Muscle of arm (tissue), 1 donor: ENCODE measurements at regions not wholly inside any gene's neighbourhood (a gene's known extent, or its start where the extent isn't known, plus 50 kb on each side); places are given as distances from the start of the nearest gene placed in this dataset.

ENCODE experiments used
- DNase-seq: peaks from one replicate; pipeline ENCODE4 v3.0.0-alpha.2; 2013

DNA sequence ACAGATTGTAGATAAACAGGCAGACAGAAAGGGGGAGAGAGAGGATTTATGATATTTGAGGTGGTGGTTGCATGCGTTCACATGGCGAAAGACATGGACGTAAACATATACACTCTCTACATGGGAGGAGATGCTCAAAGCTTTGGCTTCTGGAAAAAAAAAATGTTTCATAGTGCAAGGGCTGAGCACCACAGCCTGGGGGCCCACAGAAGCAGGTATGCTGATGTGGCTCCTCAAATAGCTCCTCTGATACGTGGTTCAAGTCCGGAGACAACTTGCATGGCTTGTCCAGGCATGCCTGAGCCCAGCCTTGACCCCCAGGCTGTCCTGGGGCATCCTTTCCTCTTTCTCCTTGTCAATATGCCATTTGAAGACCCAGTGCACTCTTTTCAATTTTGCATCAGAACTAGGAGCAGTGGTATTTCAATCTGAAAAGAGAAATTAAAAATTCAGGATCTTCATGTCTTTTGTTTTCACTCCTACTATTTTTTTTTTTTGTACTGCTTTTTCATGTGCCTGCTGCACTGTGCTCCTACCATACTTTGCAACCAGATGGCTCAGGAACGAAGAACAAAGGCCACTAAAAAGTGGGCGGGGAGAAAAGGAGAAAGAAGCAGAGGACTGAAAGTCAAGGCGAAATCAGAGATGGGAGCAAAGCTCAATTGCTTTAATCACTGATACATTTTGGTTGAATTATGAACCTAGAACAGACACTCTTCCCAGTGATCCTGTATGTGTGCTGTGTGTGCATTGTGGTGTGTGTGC, 495.7 kb upstream of the TCF4 start:
- no peak for DNase-seq

DNA sequence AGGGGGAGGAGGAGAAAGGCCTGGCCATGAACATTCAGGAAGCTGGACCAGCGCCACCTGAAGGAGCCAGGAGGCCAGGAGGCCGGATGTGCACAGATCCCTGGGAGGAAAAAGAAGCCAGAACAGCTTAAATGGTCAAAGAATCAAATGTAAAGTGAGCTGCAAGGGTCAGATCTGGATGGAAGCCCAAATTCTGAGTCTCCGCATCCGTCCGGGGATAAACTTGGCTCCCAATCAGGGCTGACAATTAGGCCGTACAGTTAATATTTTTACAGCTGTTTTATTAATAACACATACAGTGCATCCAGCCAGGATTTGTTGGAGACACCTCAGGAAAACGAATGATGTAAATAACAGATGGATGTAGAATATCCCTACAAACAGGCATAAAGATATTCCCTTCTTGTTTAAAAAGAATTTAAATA, 495.1 kb upstream of the TCF4 start:
- DNase-seq = peak; percentile 98

DNA sequence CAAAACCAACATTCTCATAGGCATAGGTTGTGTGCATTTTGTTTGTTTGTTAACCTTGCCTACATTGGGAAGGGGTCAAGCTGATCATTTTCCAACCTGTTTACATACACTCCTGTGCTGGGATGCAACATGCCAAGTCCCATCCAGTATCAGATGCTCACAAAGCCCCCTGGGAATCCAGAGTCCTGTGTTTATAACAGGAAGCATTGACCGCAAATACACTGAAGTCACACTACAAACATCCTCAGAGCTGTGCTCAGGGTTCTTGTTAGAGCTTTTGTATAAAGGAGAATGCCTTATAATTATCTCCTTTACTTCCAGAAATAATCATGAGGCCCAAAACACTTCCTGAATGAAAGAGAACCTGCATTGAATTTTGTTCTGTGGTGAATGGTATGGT, 488.7 kb upstream of the TCF4 start:
- DNase-seq = no peak

DNA sequence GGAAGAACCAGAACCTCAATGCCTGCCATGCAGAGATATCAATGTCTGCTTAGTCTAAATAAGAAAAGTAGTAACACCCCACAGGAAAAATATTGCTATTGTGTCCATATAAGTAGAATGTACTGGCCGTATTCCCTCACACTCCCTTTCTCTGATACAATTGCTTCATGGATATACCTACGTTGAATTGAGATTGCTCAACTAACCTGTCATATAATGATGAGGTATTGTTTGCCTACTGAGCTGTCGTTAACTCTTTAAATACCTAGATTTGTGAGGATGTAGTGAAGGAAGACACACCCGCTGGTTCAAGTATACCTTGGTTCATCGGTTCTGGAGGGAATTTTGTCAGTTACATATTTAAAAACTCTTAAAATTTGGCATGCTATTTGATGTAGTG, 480.7 kb upstream of the TCF4 start:
- DNase-seq = no peak

DNA sequence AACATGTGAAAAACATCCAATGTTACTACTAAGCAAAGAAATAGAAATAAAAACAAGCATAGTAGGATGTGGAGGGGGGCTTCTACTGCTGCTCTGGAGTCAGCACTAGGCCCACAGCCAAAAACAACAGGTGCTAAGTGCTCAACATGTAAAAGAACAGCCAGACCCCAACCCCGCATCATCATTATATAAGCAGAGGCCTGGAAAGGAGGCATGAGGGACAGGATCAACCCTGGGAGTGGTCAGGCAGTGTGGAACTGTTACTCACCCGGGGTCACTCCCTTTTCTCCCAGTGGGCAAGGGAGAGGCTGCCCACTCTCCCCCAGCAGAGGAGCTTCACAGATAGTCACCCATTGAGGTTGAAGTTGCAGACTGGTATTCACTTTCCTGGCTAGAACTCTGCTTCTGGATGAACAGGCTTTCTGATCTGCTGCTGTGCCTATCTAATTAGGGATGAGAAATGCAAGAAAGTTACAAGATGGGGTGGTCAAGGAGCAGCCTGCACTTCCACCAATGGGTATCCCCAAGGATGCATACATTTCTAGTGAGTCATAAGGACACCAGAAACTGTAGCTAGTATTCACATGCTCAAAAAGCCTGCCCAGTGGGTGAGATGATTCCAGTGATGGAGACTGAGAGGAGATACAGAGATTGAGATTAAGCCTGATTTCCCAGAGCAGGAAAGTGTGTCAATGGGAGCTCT, 480.1 kb upstream of the TCF4 start:
- peak; percentile 75 for DNase-seq

DNA sequence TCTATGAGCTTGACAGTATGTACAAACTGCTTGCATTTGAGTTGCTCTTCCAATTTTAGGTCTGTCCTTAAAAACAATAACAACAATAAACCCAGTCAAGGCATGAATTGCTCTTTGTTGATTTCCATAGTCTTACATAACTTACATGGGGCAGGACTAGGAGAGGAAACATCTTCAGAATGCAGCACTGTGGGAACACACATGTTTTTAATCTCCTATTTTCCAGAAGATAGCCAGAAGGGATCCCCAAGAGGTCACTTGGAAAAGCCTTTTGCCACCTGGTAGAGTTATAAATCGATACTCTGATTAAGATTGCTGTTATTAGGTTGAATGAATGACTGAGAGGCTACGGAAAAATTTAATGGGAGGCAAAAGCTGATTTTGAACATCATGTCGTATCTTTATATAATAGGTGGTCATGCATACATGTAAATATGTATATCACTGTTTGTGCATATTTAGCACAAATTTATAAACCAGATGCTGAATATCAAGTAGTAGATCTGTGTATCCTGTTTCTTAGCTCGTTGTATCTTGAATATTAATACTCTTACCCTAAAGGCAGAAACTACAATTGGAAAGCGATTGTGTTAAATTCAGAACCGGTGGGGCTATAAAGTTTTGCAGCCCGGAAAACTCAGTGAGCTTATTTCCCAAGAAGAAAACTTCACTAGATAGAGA, 479.4 kb upstream of the TCF4 start:
- DNase-seq = peak; percentile 82

DNA sequence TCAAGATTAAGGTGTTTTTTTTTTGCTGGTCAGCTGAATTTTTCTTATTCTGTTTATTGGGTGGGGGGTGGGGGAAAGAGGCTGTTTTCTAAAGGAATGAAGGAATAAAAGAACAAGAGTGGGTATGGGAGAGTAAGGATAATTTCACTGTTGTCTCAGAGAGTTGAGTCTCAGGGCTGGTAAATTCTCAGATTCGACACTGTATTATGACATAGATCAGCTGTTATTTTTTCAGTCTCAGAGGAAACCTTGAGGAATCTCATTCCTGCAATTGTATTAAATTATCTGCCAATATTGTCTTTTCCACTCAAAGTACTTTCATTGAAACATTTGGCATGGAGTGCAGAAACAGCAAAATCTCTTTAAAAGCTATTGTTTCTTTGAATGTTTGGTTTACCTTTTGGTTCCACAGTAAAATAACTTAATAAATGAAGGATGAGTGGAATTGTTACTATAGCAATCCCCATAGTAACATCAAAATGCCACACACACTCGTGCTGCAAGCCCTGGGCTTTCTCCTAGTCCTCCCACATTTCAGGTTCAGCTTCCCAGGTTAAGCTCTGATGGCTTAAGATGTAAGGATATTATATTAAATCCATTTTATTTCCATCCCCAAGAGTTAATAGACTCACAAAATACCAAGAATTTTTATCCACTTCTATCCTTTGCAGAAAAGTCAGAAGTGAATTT, 478.7 kb upstream of the TCF4 start:
- DNase-seq = peak; percentile 46

DNA sequence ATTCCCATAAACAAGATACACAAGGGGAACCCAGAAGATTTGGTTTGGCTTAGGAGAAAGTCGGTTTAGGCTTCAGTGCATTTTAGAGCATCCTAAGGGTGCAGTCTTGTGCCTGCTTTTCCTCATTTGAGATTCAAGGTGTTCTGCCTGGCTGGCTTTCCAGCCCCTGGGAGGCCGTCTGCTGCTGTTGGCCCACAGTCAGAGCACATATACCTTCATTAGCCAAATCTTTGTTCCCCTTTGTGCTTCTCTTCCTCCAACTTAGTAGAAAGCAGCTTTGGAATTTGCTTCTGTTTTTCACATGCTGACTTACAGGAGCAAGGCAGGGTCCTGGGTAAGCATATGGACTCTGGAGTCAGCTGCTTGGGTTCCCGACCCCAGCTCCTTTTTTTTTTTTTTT, 477.1 kb upstream of the TCF4 start:
- no peak for DNase-seq

DNA sequence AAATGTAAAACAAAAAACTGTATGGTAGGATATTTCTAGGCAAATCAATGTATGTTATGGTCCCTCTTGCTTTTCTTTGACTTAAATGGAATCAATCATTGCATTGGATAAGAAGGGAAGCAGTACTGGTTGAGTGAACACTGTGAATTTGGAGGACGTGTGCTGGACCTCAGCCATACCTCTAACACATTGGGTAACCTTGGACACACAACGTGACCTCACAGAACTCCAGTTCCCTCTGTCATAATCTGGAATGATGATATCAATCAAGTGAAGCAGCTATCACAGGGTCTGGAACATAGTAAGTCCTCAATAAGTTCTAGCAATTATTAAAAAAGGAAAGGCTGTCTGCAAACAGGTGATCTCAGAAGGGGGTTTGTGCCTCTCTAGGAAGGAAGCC, 474.9 kb upstream of the TCF4 start:
- DNase-seq = no peak

DNA sequence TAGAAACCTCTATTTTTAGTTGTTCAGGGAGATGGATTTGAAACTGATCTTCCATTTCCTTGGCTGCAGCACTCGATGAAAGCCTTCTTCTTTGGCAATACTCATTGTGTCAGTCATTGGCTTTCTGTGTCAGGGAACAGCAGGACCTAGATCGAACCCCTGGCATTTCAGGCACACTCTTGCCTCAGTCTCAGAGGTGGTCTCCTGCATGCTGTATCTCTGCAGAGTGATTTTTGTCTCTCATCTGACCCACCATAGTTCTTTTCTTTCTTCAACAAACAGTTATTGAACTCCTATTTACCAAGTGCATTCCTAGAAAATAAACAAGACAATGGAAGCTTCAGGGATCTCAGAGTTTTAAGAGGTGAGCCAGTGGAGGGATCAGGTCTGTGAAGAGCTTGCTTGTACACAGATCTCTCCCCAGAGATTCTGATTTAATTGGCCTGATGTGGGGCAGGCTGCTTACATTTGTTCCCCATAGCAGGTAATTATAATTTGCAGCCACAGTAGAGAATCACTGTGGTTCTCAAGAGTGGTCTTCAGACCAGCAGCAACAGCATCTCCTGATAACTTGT, 473.1 kb upstream of the TCF4 start:
- no peak for DNase-seq

DNA sequence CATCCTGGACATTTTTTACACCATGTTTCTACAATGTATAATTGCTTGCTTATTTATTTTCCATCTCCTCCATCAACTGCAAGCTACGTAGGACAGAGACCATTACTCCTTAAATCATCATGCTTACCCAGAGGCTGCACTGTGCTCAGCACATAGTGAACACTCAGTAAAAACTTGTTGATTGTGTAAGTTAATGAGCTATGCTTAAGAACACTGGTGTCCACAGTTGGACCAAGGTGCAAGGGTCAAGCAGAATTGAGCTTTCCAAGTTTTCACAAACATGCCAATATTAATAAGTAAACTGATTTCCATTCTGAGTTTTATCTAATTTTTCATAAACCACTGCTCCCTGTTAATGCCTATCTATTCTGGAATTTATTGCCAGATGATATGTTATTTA, 464.2 kb upstream of the TCF4 start:
- no peak for DNase-seq

DNA sequence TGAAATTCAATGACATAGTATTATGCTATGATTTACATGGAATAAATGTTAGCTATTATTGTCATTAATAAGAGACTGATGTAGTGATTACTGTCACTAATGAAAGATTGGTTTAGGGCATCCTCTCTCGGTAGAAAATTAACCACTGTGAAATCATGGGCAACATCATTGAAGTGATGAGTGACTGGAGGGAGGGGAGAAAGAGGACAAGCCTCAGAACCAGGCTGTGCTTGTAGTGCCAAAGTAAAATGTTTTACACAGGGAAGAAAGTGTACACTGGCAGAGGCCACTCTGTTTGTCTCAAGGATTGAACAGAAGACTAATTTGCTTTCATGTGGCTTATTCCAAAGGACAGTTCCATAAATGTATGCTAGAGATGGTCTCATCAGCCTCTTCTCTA, 456.2 kb upstream of the TCF4 start:
- DNase-seq = no peak

DNA sequence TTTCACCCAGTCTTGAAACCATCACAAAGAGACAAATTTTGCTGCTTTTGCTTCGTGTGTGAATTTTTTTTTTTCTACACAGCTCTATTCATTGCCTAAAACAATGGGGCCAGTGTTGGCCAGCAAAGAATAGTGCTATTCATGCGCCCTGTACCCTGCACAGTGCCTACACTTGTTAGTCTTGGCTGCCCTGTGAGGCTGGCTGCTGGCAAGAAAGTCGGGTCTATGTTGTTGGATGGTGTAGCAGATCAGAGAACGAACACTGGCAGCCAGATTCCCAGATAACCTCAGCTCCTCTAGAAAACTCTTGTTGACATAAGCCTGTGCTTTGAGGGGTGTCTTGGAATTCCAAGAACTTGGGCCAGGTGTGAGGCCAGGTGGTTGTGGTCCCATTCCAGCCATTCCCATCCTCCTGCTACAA, 455.7 kb upstream of the TCF4 start:
- DNase-seq = no peak

DNA sequence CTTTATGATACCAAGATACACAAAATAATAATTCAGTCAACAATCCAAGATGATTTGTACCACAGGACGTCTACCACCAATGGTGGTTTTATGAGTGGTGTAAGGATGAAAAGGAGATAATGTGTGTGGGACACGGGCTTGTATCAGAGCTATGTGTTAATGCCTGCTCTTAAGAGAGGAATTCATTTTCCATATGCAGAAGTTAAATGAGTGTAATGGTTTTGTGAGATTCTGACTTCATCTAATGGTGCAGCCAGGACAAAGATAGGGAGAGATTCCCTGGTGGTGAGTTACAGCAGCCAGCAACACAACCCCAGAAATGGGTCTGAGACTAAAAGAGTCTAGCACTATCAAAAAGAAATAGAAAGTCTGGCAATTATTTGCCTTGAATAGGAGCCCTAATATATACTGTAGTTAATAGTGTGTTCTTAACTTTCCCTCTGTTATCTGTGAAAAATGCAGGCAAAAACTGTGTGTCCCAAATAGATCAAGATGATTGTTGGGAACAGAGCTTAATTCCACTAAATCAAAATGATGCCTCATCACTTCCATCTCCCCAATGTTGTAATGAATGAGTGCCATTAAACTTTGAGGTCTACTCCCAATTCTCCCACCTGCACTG, 455.0 kb upstream of the TCF4 start:
- DNase-seq = no peak

DNA sequence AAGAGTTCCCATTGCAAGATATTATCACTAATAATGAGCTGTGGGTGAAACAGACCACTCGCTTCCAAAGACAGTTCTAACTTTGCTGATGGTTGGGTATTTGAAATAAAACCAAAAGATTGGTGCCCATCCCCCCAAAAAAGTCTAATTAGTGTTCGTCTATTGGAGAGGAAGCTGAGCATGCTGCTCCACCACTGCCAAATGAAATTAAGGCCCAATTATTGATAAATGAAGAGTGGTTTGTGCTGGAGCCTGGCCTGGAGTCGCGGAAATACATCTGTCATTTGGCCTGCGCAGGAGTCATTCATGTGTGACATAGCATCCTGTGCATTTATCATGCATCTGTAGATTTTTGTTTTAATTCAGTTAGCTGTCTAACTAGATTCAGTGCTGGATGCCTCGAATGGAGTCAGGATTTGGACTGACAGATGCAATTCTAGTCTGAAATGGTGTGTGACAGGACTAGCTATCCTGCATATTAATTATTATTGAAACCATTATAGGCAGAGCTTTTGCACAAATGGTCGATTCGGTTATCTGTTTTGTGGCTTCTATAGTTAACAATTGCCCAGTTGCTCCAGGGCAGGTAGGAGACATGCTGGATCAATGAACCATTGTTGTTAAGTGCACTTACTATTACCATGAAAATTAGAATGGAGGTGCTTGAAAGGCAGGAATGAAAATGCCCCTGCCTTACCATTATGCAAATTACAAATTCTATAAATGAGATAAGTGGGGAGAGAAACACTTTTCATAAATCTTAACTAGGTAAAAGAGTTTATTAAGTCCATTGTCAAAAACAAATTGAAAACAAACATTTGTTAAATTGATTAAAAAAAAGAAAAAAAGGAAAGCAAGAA, 450.4 kb upstream of the TCF4 start:
- DNase-seq = no peak

DNA sequence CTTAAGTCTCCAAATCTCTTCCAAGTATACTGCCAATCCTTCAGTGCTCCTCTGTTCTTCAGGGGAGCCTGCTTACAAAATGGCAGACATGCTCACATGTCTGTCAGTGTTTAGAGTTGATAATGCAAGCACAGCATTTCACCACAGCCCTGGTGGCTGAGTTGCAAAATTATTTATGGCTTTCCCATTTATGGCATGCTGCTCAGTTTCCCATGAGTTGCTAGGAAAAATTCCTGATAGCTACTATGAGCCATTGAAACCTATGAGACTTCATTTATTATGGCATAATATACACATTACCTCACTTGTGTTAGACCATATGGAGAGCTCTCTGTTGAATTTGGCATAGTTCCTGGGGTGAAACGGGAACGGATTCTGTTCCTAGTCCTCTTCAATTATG, 448.7 kb upstream of the TCF4 start:
- DNase-seq = no peak

DNA sequence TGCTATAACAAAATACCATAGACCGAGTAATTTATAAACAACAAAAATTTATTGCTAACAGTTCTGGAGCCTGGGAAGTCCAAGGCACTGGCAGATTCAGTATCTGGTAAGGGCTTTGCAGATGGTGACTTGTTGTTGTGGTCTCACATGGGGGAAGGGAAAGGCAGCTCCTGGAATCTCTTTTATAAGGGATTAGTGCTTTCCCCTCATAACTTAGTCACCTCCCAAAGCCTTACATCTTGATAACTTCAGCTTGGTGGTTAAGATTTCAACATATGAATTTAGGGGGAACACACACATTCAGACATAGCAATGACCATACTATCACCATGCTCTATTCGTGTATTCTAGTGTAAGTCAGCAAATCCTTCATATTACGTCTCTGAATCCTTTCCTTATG, 447.6 kb upstream of the TCF4 start:
- no peak for DNase-seq

DNA sequence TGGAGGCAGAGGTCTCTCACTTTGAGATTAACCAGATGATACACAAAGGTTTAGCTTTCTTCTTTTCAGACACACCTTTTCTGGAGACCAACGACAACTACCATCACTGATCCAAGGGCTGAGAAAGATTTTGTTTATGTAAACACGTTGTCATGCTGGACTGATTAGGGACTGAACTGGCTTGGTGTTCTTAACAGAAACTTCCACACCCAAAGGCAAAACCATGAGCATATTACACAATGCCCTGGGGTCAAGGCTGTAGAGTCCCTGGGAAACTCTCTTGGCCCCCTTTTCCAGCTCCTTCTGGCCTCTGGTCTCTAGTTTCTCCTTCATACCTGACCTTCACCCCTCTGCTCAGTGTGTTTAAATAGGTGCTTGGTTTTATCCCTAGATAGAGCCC, 447.0 kb upstream of the TCF4 start:
- DNase-seq = no peak

DNA sequence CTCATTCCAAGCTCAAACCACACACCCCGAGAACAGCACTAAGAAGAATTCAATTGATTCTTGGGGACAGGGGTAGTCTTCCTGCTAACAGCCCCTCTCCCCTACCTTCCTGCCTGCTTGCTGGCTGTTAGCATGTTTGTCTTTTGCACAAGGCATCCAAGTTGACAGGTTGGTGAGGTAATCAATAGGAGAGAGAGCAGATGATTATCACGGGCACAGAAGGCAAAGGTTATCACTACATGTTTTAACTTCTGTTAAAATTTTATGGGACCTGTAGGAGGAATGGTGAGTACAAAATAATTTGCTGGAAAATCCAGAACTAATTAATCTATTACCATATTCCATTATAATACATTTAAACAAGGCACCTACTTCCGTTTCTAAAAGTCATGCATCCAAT, 442.1 kb upstream of the TCF4 start:
- no peak for DNase-seq

DNA sequence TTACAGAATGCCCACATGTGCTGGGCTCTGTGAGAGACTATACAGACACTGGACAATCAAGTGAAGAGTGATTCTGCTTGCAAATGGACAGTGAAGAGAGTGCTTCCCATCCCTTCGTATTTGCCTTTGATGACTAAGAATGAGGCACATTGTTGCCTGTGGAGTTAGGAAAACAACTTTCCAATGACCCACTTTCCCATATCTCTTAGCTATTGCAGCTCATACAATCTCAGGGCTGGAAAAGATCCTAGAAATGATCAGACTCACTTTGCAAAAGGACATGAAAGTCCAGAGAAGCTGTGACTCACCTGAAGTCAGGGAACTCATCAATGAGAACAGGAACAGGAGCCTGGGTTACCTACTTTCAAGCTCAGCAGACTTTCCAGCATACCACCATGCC, 440.5 kb upstream of the TCF4 start:
- no peak for DNase-seq

DNA sequence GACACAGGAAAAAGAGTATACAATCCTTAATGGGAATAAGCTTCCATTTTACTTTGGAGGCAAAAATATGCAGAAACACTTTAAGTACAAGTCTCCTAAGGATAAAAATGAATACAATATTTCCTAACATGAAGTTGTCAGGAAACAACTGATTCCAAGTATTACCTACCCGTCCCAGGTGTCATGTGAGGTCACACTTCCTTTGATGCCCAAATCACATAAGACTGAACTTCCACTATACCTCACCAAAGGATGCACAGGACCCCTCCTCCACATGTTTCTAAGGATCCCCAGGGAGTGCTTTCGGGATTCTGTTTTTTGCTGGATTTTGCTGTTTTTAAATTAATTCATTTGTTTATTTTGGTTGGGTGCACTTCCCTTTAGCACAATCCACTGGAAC, 438.5 kb upstream of the TCF4 start:
- DNase-seq = peak; percentile 35
